ENCODE measurements at regions not wholly inside any gene's neighbourhood (a gene's known extent, or its start where the extent isn't known, plus 50 kb on each side); places are given as distances from the start of the nearest gene placed in this dataset.

- TF ChIP-seq CTCF (conservative IDR thresholded peaks at IDR 0.05; ENCODE audit: low read depth in 2 of 2) (no peak), JUNB (IDR thresholded peaks at IDR 0.05; ENCODE audit: unreplicated experiment) (no peak), EZH2phosphoT487 (IDR thresholded peaks at IDR 0.05; ENCODE audit: unreplicated experiment) (no peak), POLR2AphosphoS5 (IDR thresholded peaks at IDR 0.05; ENCODE audit: low read depth) (no peak), REST (IDR thresholded peaks at IDR 0.05; ENCODE audit: unreplicated experiment) (no peak), EZH2 (IDR thresholded peaks at IDR 0.05; ENCODE audit: low read depth, unreplicated experiment) (no peak)
Observed at GRCh38 chr5:101673120-101673519, 623.0 kb downstream of the SLCO4C1 start.
